Endothelial cell of umbilical vein (primary cell): ENCODE measurements at regions not wholly inside any gene's neighbourhood (a gene's known extent, or its start where the extent isn't known, plus 50 kb on each side); places are given as distances from the start of the nearest gene placed in this dataset.

Source experiments
- BruUV-seq: library from RNA; stranded (reverse); fragments of 400-500 nt; replicated peaks from 2 replicates; lab custom pipeline; 2021; lab: Mats Ljungman, UMichigan
- CTCF ChIA-PET: fragments of 300-600, 350-600 bp; sonication (Branson Sonifier 250); formaldehyde crosslinking; loops from one replicate; lab custom pipeline; 2021; ENCODE audit warnings: antibody characterized with exemption, inconsistent platforms; lab: Charles Lee
- POLR2A ChIA-PET: fragments of 300-600, 350-600 bp; sonication (Branson Sonifier 250); formaldehyde crosslinking; loops from one replicate; lab custom pipeline; 2021; ENCODE audit warnings: antibody characterized with exemption, inconsistent platforms; lab: Charles Lee
- DNase-seq: peaks from one replicate; pipeline ENCODE4 v3.0.0-alpha.2; 2011; ENCODE audit warnings: low read depth, low spot score
- FAIRE-seq: peaks from 2 replicates; lab custom pipeline; 2011; peaks lifted over from hg19 to GRCh38; lab: Jason Lieb, UNC
- H2AFZ ChIP-seq: 2 replicates; pipeline ENCODE4 v1.6.0; 2012; ENCODE audit warnings: low read depth, low read length, control low read depth, inconsistent platforms
- H3K27ac ChIP-seq: 2 replicates; pipeline ENCODE4 v1.5.1; 2011; ENCODE audit warnings: low read depth, mild to moderate bottlenecking, control low read depth, low read length, moderate library complexity; ENCODE audit not compliant: insufficient read depth
- H3K27me3 ChIP-seq, 2 experiments: 2 replicates each; pipeline versions ENCODE4 v1.6.0 to v1.6.1; 2011; ENCODE audit warnings: low read length in 2 of 2, mixed read lengths in 1 of 2; ENCODE audit not compliant: control insufficient read depth in 2 of 2, insufficient read depth in 2 of 2
- H3K36me3 ChIP-seq, 2 experiments: 2 replicates in 1 of 2; 3 replicates in 1 of 2; pipeline ENCODE4 v1.5.1; 2011; ENCODE audit warnings: low read length in 2 of 2, mild to moderate bottlenecking in 1 of 2, moderate library complexity in 1 of 2; ENCODE audit not compliant: control insufficient read depth in 2 of 2, insufficient read depth in 2 of 2; ENCODE audit errors: extremely low read depth in 1 of 2
- H3K4me1 ChIP-seq: 3 replicates; pipeline ENCODE4 v1.5.1; 2011; ENCODE audit warnings: mild to moderate bottlenecking, low read length; ENCODE audit not compliant: control insufficient read depth, insufficient read depth; ENCODE audit errors: extremely low read depth
- H3K4me2 ChIP-seq: 2 replicates; pipeline ENCODE4 v1.6.1; 2011; ENCODE audit warnings: low read length, control low read depth, mixed read lengths; ENCODE audit not compliant: insufficient read depth
- H3K4me3 ChIP-seq, 3 experiments: fragments of 200-600 bp in 1 of 3; sonication (generic), shearing (Covaris generic) in 1 of 3; replicated peaks in 1 of 3; 2 replicates each; pipeline ENCODE4 v1.5.1; 2011 to 2016; ENCODE audit warnings: control low read depth in 3 of 3, low read length in 3 of 3, mild to moderate bottlenecking in 2 of 3, inconsistent platforms in 1 of 3, low read depth in 1 of 3, moderate library complexity in 1 of 3; ENCODE audit not compliant: insufficient read depth in 1 of 3
- H3K79me2 ChIP-seq: 2 replicates; pipeline ENCODE4 v1.6.0; 2012; ENCODE audit warnings: low read length, inconsistent platforms; ENCODE audit not compliant: control insufficient read depth, insufficient read depth
- H3K9ac ChIP-seq: replicated peaks from 2 replicates; pipeline ENCODE3; 2011; ENCODE audit warnings: low read length, control low read depth; ENCODE audit not compliant: insufficient read depth; ENCODE audit errors: extremely low read depth
- H3K9me1 ChIP-seq: replicated peaks from 3 replicates; pipeline ENCODE4 v1.6.0; 2011; ENCODE audit warnings: mild to moderate bottlenecking, low read length; ENCODE audit not compliant: control insufficient read depth, insufficient read depth; ENCODE audit errors: extremely low read depth
- H3K9me3 ChIP-seq: replicated peaks from 2 replicates; pipeline ENCODE4 v1.5.1; 2012; ENCODE audit warnings: low read length, inconsistent platforms; ENCODE audit not compliant: control insufficient read depth, insufficient read depth
- H4K20me1 ChIP-seq: replicated peaks from 2 replicates; pipeline ENCODE3; 2011; ENCODE audit warnings: mild to moderate bottlenecking, low read length; ENCODE audit not compliant: control insufficient read depth, insufficient read depth; ENCODE audit errors: extremely low read depth
- CTCF ChIP-seq, 2 donors: IDR thresholded peaks; 1 replicate in 1 of 2; 2 replicates in 1 of 2; pipeline ENCODE4 v1.5.1; 2011; ENCODE audit warnings: low read length in 2 of 2, mild to moderate bottlenecking in 2 of 2, moderate library complexity in 2 of 2, control low read depth in 1 of 2, inconsistent platforms in 1 of 2, low read depth in 1 of 2; ENCODE audit not compliant: insufficient read depth in 1 of 2; ENCODE audit errors: extremely low read depth in 1 of 2
- EZH2 ChIP-seq: IDR thresholded peaks from 2 replicates; pipeline ENCODE4 v1.6.1; 2012; ENCODE audit warnings: borderline replicate concordance, low read depth, mild to moderate bottlenecking, moderate library complexity, low read length, inconsistent platforms; ENCODE audit not compliant: severe bottlenecking
- FOS ChIP-seq: IDR thresholded peaks from 2 replicates; pipeline ENCODE4 v1.6.1; 2011; ENCODE audit warnings: mild to moderate bottlenecking, low read length, moderate library complexity, borderline replicate concordance; ENCODE audit not compliant: insufficient read depth
- GATA2 ChIP-seq: IDR thresholded peaks from 2 replicates; pipeline ENCODE4 v1.7.0; 2011; ENCODE audit warnings: low read depth, mild to moderate bottlenecking, moderate library complexity, mixed read lengths, low read length; ENCODE audit not compliant: insufficient read length, insufficient read depth
- JUN ChIP-seq: IDR thresholded peaks from 2 replicates; pipeline ENCODE4 v1.6.1; 2011; ENCODE audit warnings: borderline replicate concordance, low read depth; ENCODE audit not compliant: insufficient read length, insufficient read depth
- MYC ChIP-seq: IDR thresholded peaks from one replicate; pipeline ENCODE4 v1.6.1; 2011; ENCODE audit warnings: mild to moderate bottlenecking, low read depth, low read length
- POLR2A ChIP-seq: IDR thresholded peaks from 2 replicates; pipeline ENCODE4 v1.6.1; 2012; ENCODE audit warnings: low read depth, mild to moderate bottlenecking, control low read depth, low read length
- POLR2AphosphoS5 ChIP-seq: IDR thresholded peaks from 2 replicates; pipeline ENCODE4 v1.6.1; 2012; ENCODE audit warnings: low read depth, mild to moderate bottlenecking, control low read depth, low read length, moderate library complexity; ENCODE audit not compliant: insufficient read depth
- dilution Hi-C: fragments of 300-500 bp; cut with MboI; formaldehyde crosslinking; loops from one replicate; pipeline ENCODE4 v1.15.0; 2019; ENCODE audit warnings: low sequenced_read_pairs; ENCODE audit not compliant: extremely low pct_ligation_motif_present
- intact Hi-C: fragments of 100-400 bp; cut with micrococcal nuclease; formaldehyde crosslinking; loops from one replicate; pipeline ENCODE4 v1.10.0; 2022
- TF ChIP-seq, protein P1 (sequence below): IDR thresholded peaks from 2 replicates; pipeline ENCODE4 v1.6.1; 2011; ENCODE audit not compliant: insufficient read depth, insufficient read length

GRCh38 chr2:21781962-21782361 is 658.2 kb downstream of the TDRD15 start:
- no peaks in the 10 kb centered on the region for H3K36me3 ChIP-seq
- FAIRE-seq = no peak
- H2AFZ ChIP-seq = no peak overlapping the region
- no peak overlapping the region for H3K4me3 ChIP-seq
- intact Hi-C loops = no loop called here
- dilution Hi-C loops = no loop called here
- H3K4me2 ChIP-seq = no peak overlapping the region
- DNase-seq = no peak
- H3K27ac ChIP-seq = no peak overlapping the region
- BruUV-seq = no TSS peak
- CTCF ChIA-PET = no interaction called here
- H3K9me3 ChIP-seq = no peaks in the 10 kb centered on the region
- H3K9me1 ChIP-seq = no peaks in the 10 kb centered on the region
- H3K9ac ChIP-seq = no peak overlapping the region
- H3K79me2 ChIP-seq = no peaks in the 10 kb centered on the region
- TF ChIP-seq CTCF (IDR thresholded peaks at IDR 0.05; ENCODE audit: extremely low read depth in 1 of 2, insufficient read depth in 1 of 2, low read depth in 1 of 2, low read length in 2 of 2) (no peak), FOS (no peak), JUN (no peak), MYC (no peak), POLR2A (no peak), GATA2 (no peak), POLR2AphosphoS5 (no peak), EZH2 (no peak)
- TF ChIP-seq, protein P1, sequence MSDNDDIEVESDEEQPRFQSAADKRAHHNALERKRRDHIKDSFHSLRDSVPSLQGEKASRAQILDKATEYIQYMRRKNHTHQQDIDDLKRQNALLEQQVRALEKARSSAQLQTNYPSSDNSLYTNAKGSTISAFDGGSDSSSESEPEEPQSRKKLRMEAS = no peak
- H4K20me1 ChIP-seq = no peaks in the 10 kb centered on the region
- H3K4me1 ChIP-seq = no peaks in the 10 kb centered on the region
- no peaks in the 10 kb centered on the region for H3K27me3 ChIP-seq
- POLR2A ChIA-PET = no interaction called here
